Endothelial cell (in vitro differentiated cells): ENCODE measurements at regions not wholly inside any gene's neighbourhood (a gene's known extent, or its start where the extent isn't known, plus 50 kb on each side); places are given as distances from the start of the nearest gene placed in this dataset.

Experiments
- DNase-seq: peaks from one replicate; pipeline ENCODE4 v3.0.0; 2021; ENCODE audit warnings: low spot score
- H3K27ac Mint-ChIP-seq: one replicate; pipeline ENCODE4 v1.8.0; 2021; ENCODE audit warnings: mixed read lengths, inconsistent platforms; ENCODE audit not compliant: unreplicated experiment
- H3K27me3 Mint-ChIP-seq: one replicate; pipeline ENCODE4 v1.8.0; 2021; ENCODE audit warnings: mild to moderate bottlenecking, moderate library complexity, mixed read lengths, inconsistent platforms; ENCODE audit not compliant: unreplicated experiment
- H3K36me3 Mint-ChIP-seq: one replicate; pipeline ENCODE4 v1.8.0; 2021; ENCODE audit warnings: mild to moderate bottlenecking, low read depth, mixed read lengths, inconsistent platforms; ENCODE audit not compliant: unreplicated experiment
- H3K4me1 Mint-ChIP-seq: one replicate; pipeline ENCODE4 v1.8.0; 2021; ENCODE audit warnings: mild to moderate bottlenecking, mixed read lengths, inconsistent platforms; ENCODE audit not compliant: unreplicated experiment
- H3K4me3 Mint-ChIP-seq: one replicate; pipeline ENCODE4 v1.8.0; 2021; ENCODE audit warnings: mild to moderate bottlenecking, mixed read lengths, inconsistent platforms; ENCODE audit not compliant: unreplicated experiment
- H3K9me3 Mint-ChIP-seq: one replicate; pipeline ENCODE4 v1.8.0; 2021; ENCODE audit warnings: mixed read lengths, inconsistent platforms; ENCODE audit not compliant: unreplicated experiment
- CTCF ChIP-seq: fragments of 200-600 bp; sonication (generic); IDR thresholded peaks from one replicate; pipeline ENCODE4 v1.5.0; 2021; ENCODE audit warnings: antibody characterized with exemption; ENCODE audit not compliant: unreplicated experiment

- TF ChIP-seq CTCF = no peak
- no peak for DNase-seq
- no peak overlapping the region for H3K27ac Mint-ChIP-seq
Observed at GRCh38 chr12:75809746-75810145, 221.8 kb downstream of the PHLDA1 start.

GRCh38 chr12:75807494-75807893 lies 224.1 kb downstream of the PHLDA1 start:
- Mint-ChIP-seq H3K27ac (no peak overlapping the region), H3K36me3 (no peaks in the 10 kb centered on the region), H3K27me3 (no peaks in the 10 kb centered on the region), H3K4me1 (peaks cover 4% of the 10 kb centered on the region), H3K4me3 (no peak overlapping the region), H3K9me3 (no peaks in the 10 kb centered on the region)
- DNase-seq = no peak
- no peak for TF ChIP-seq CTCF

More at GRCh38 chr12:75809746-75810145, 221.8 kb downstream of the PHLDA1 start:
- Mint-ChIP-seq H3K4me3 (no peak overlapping the region), H3K4me1 (peaks cover 5% of the 10 kb centered on the region), H3K9me3 (no peaks in the 10 kb centered on the region), H3K27me3 (no peaks in the 10 kb centered on the region), H3K36me3 (no peaks in the 10 kb centered on the region)

- Mint-ChIP-seq H3K4me1 (no peaks in the 10 kb centered on the region), H3K27ac (no peak overlapping the region), H3K27me3 (no peaks in the 10 kb centered on the region), H3K36me3 (no peaks in the 10 kb centered on the region), H3K9me3 (no peaks in the 10 kb centered on the region), H3K4me3 (no peak overlapping the region)
- no peak for DNase-seq
- no peak for TF ChIP-seq CTCF
Observed at GRCh38 chr12:75805905-75806304, 225.7 kb downstream of the PHLDA1 start.

- no peak for TF ChIP-seq CTCF
- Mint-ChIP-seq H3K4me3 (no peak overlapping the region), H3K27ac (no peak overlapping the region), H3K4me1 (no peaks in the 10 kb centered on the region), H3K36me3 (no peaks in the 10 kb centered on the region), H3K9me3 (no peaks in the 10 kb centered on the region), H3K27me3 (no peaks in the 10 kb centered on the region)
- no peak for DNase-seq
Observed at GRCh38 chr12:75805320-75805719, 226.3 kb downstream of the PHLDA1 start.

- Mint-ChIP-seq H3K4me1 (no peaks in the 10 kb centered on the region), H3K4me3 (no peak overlapping the region), H3K9me3 (no peaks in the 10 kb centered on the region), H3K36me3 (no peaks in the 10 kb centered on the region), H3K27me3 (no peaks in the 10 kb centered on the region), H3K27ac (no peak overlapping the region)
- no peak for TF ChIP-seq CTCF
- no peak for DNase-seq
Observed at GRCh38 chr12:75798136-75798926, 233.2 kb downstream of the PHLDA1 start.
